ENCODE measurements at regions not wholly inside any gene's neighbourhood (a gene's known extent, or its start where the extent isn't known, plus 50 kb on each side); places are given as distances from the start of the nearest gene placed in this dataset.
"Not testable (repeated sequence)": the region's sequence is repeated elsewhere in the genome, so short reads cannot be mapped to it uniquely, and the experiment has no call there.

GRCh38 chr3:25897019-25897418 is 107.1 kb downstream of the OXSM start:
- no peak for DNase-seq

DNA sequence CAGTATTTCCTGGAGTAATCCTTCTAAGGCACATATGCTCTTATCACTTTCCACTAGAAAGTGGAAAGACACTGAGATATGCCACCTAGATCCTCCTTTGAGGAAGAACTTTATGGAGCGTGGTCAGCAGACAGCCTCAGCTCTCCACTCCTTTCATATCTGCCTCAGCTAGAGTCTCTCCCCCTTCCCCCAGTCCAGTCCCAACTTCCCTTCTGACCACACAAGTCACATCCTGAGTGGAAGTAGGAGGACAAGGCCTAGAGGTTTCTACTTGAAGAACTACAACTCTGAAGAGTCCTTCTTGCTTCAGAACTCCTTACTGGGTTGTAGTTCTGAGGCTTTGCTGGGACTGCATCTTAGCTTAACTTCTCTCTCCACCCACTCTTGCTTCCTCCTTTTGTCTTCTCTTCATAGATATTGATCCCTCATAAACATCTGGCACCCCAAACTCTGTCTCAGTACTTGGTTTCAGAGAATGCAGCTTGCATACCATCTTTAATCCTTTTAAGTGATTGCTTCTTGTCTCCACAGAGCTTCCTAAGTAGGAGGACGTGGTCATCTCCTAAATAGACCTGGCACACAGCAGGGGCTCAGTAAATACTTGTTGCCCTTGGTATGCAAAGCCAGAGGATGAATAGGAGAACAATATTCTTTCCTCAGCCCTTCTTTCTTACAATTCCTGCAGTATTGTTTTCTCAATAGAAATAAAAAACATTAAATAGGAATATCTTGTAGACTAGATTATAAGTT is 109.6 kb downstream of the OXSM start:
- DNase-seq, result no peak

DNA sequence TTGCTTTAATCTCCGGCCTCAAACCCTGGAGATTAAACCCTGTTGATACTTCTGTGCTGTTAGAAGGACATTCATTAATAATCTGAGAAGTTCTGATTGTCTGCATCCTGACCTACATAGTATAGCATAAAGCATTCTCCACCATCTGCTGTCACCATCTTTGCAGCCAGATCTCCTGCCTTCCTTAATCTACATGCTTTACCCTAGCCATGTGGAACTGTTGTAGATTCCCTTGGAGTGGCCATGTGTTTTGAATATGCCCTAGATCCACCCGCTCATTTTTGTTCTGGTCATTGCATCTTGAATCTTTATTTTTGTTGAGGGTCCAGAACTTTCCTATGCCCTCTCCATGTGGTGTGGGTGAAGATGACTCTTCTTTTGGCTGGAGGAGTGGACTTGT is 110.3 kb downstream of the OXSM start:
- no peak for DNase-seq

- DNase-seq, result no peak
Measured at GRCh38 chr3:25901796-25902195, 111.9 kb downstream of the OXSM start.

- no peak for DNase-seq
Measured at GRCh38 chr3:25902586-25902985, 112.7 kb downstream of the OXSM start.

- DNase-seq, result no peak
Measured at GRCh38 chr3:25903371-25904129, 113.7 kb downstream of the OXSM start.

DNA sequence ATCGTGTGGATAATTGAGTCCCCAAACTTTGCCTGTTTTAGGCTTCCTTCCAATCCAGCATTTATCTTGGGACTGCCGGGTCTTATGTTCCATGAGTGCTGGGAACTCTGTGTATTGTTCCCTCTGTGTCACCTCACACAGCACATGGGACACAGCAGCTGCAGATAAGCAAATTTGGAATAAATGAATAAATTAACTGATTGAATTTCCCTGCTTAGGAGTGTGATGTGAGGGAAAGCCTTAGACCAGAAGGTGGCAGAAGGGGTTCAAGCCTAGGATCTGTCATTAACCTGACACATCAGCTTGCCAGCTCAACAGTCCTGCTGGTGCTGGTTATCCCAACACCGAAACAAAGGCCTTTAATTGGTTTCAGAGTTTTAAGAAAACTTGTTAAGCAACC is 114.3 kb downstream of the OXSM start:
- no peak for DNase-seq

GRCh38 chr3:25906132-25906906 is 116.4 kb downstream of the OXSM start:
- no peak for DNase-seq

GRCh38 chr3:25907081-25907480 is 117.2 kb downstream of the OXSM start:
- DNase-seq, result no peak

- DNase-seq, result no peak
Measured at GRCh38 chr3:25910105-25910504, 120.2 kb downstream of the OXSM start.

- DNase-seq, result peak; percentile 36
Measured at GRCh38 chr3:25910997-25911396, 121.1 kb downstream of the OXSM start.

GRCh38 chr3:25911525-25912295 is 121.8 kb downstream of the OXSM start:
- DNase-seq, result no peak

- DNase-seq, result no peak
Measured at GRCh38 chr3:25913179-25913578, 123.3 kb downstream of the OXSM start.

DNA sequence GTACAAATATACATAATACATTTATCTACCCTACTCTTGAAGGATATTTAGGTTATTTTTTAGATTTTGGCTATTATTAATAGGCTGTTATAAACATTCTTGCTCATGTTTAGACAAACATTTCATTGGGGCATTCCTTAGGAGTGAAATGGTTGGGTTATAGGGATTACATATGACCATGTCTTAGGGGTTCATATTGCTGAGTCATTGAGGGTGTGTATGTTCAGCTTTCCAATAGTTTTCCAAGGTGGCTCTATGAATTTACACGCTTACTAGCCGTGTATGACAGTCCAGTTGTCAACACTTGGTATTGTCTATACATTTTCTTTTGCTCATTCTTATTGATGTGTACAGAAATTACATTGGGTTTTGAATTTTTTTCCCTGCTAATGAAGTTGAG is 125.8 kb downstream of the OXSM start:
- no peak for DNase-seq

DNA sequence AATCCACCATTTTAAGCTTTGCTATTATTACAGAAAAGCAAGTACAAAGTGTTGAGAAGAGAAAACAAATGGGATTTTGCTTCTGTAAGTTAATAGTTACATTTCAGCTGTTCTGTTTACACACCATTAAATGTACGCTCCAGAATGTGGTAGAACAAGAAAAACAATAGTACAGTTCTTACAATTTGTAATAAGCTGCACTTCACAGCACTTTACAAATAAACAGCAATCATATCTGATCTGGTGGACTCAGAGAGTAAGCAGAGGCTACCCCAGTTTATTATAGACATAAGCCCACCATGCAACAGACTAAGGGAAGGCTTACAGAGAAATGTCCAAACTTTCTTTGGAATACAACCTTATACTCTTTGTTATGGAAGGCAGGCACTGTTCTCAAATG is 126.4 kb downstream of the OXSM start:
- DNase-seq, result no peak

GRCh38 chr3:25931967-25932366 is 142.1 kb downstream of the OXSM start:
- DNase-seq, result not testable (repeated sequence)

GRCh38 chr3:25938566-25939325 is 148.9 kb downstream of the OXSM start:
- DNase-seq, result no peak

DNA sequence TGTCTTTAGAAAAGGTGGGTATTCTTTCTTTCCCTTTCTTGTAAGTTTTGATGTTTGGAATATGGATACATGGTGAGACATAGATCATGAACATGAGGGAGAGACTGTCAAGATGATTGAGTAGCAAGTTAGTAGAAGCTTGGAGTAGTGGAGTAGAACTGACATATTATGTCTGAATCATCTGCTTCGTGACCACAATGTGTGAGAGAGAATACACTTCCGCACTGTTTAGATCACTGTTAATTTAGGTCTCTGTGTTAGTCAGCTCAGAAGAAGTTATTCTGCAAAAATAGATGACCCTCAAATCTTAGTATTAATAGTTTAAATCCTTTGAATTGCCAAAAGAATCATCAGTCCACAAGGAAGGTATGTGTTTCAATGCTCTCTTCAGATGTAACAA is 151.0 kb downstream of the OXSM start:
- no peak for DNase-seq

DNA sequence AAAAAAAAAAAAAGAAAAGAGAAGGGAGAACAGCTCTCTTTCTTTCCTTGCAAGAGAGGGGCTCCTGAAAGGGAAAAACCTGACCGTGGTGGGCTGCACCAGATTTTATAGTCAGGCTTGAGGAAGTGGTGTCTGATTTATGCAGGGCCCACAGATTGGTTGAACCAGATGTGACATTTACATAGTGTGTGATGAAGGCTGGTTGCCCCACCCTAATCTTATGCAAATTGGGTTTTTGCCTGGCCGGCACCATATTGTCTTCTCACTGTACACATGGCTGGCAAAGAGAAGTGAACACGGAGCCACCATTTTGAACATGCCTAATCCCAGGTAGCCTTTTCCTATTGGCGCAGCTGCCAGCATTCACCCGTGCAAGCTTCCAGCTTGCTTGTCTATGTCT is 154.4 kb downstream of the OXSM start:
- DNase-seq, result no peak

DNA sequence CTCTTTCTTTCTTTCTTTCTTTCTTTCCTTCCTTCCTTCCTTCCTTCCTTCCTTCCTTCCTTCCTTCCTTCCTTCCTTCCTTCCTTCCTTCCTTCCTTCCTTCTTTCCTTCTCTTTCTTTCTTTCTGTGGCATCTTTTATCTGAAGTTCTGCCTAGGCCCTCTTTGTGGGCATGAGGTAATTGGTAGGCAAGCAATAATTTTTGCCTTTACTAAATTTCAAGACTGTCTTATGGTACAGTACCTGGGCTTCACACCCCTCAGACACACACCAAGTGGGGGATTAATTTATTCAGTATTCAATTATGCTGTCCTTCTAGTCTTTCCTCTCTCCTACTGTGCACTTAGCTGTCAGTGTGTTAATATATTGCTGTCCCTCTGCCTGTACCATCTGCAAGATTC is 155.5 kb downstream of the OXSM start:
- DNase-seq, result no peak

- DNase-seq, result no peak
Measured at GRCh38 chr3:25945836-25946235, 155.9 kb downstream of the OXSM start.

GRCh38 chr3:25952133-25952532 is 162.2 kb downstream of the OXSM start:
- no peak for DNase-seq

All from activated CD4-positive, alpha-beta T cell treated with anti-CD3 and anti-CD28 coated beads, Interleukin-2, amount 50 U/mL, for 1 hour (primary cell).